HG03432 (cell line): ENCODE measurements at regions not wholly inside any gene's neighbourhood (a gene's known extent, or its start where the extent isn't known, plus 50 kb on each side); places are given as distances from the start of the nearest gene placed in this dataset.
A peak's percentile ranks its signal among the peaks of the same experiment; 100 is the strongest.
"Not testable (repeated sequence)": the region's sequence is repeated elsewhere in the genome, so short reads cannot be mapped to it uniquely, and the experiment has no call there.

Source experiments
- ATAC-seq: cut with Tn5 transposase; IDR thresholded peaks from one replicate; pipeline ENCODE4 v1.9.1; 2021; ENCODE audit warnings: mild to moderate bottlenecking, moderate library complexity; ENCODE audit not compliant: unreplicated experiment

DNA sequence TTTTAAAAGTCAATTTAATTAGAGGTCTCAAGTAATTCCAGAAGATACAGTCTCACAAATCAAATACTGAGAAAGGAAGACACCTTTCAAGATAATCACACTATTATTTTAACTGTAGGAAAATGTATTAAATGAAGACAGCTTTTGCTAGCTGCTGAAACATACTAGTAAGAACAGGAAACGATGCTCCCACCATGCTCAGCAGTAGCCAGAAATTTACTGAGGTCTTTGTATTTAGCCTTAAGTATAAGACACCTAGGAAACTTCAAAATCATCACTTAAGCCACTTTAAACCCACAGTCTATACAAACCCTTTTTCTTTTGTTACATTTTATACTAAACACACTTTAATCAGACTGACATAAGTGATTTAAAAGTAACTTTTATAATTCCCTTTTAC, 72.7 kb upstream of the NPIPB12 start:
- not testable (repeated sequence) for ATAC-seq

- not testable (repeated sequence) for ATAC-seq
These were observed 75.6 kb upstream of the NPIPB12 start for GRCh38 chr16:29581764-29582163.

DNA sequence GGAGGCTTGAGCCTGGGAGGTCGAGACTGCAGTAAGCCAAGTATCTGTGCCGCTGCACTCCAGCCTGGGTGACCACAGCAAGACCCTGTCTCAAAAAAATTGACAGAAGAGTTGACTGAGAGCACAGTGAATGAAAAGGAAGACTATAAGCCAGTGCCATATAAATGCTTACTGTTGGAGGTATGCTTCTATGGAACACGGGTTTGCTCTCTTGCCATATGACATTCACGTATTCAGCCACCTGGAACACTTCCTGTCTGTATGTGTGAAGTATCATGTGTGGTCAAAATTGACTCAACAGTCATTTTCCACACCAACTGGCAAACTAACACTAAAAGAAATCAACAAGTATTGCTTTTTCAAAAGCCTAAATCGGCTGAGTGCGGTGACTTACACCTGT, 71.1 kb upstream of the SPN start:
- ATAC-seq: not testable (repeated sequence)

DNA sequence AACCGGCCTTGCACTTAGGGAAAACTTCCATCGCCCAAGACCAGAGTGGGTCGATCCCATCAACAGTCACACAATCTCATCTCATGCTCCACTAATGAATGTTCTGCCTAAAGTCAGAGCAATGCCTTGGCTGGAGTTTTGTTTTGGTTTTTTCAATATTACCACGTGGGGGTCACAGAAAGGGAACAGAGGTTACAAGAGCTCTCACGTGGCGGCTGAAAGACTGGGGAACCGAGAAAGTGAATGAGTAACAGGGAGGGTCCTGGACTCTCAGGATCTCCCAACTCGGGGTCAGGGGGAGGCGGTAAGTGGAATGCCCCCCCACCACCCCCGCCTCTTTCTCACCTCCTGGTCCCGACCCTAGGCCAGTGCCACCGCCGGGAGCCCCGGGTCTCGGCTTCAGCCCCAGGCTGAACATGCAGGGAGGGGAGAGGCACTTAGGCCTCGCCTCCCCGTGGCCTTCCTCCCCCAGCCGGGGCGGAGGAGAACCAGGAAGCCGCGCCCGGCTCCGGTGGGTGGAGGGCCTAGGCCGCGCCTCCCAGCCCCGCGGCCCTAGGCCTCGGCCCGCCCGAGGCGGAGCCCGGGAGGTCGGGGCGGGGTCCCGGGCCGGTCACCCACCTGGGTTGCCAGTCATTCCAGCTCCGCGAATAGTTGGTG, 68.7 kb upstream of the SPN start:
- ATAC-seq: peak; percentile 56

DNA sequence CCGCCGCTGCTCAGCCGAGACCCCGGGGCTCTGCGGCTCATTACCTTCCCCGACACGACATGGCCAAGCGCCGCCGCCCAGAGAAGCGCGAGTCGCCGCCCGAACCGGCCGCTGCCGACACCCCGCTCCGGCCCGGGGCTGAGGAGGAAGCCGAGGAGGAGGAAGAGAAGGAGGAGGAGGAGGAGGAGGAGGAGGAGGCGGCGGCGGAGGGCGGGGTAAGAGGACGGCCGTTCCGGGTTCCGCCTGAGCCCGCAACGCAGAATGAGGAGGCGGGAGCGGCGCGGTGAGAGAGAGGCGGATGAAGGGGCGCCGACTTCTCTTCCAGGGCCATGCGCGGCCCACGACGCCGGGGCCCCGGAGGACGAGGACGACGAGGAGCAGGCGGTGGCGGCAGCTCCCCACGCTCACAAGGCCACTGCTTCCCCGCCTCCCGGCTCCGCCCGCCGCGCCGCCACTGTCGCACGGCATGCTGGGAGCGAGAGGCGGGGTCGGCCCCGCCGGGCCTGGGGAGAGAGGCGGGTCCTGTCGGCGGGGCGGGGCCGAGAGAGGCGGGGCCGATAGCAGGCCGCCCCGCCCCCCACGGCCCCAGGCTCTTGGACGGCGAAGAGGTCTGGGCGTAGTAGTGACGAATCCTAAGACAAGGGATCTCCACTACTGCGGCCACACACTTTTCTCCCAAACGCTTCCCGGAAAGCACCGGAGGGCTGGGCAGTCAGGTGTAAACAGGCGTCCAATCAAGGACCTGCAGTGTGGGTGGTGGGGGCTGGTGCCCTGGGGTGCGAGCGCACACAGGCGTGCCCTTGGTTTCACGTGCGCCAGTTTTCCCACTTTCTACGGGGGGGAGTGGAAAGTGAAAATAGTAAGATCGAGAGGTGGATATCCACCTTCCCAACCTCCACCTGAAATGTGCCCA, 67.9 kb upstream of the SPN start:
- peak; percentile 78 for ATAC-seq

DNA sequence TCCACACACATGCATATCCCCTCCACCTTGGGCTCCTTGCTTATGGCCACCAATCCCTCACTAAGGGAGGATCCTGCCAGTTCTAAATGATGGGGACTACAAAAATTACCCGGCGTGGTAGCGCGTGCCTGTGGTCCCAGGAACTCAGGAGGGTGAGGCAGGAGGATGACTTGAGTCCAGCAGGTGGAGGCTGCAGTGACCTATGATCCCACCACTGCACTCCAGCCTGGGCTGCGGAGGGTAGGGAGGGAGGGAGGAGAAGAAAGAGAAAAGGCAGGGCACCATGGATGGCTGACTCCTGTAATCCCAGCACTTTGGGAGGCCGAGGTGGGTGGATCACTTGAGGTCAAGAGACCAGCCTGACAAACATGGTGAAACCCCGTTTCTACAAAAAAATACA, 66.0 kb upstream of the SPN start:
- ATAC-seq: not testable (repeated sequence)

DNA sequence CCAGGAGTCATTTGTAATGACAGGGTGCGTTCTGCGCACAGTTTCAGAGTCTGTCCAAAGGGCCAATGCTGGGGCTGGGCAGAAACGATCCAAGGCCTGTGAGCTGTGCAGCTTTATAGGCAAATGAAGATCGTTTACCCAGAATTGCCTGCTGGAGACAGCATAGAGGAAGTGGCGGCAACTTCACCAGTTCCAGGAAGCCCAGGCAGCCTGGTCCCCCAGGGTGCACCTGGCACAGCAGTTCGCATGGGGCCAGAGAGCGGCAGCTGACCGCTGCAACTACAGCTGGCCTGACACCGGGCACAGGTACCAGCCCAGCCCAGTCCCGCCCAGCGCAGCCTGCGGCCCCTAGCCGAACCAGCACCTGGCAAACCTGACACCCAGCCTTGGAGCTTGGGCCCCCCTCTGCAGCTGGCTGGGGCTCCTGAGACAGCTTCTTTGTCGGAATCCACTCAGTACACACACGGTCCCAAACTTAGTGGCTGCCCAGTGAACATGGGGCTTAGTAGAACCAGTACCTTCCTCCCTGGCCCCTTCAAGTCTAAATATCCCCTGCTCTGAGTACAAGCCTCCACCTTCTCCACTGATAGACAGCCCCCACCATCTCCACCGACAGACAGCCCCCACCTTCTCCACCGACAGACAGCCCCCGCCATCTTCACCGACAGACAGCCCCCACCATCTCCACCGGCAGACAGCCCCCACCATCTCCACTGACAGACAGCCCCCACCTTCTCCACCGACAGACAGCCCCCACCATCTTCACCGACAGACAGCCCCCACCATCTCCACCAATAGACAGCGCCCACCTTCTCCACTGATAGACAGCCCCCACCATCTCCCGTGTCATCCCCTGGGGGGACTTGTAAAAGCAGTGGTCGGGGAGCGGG, 62.7 kb upstream of the SPN start:
- ATAC-seq: peak; percentile 31

DNA sequence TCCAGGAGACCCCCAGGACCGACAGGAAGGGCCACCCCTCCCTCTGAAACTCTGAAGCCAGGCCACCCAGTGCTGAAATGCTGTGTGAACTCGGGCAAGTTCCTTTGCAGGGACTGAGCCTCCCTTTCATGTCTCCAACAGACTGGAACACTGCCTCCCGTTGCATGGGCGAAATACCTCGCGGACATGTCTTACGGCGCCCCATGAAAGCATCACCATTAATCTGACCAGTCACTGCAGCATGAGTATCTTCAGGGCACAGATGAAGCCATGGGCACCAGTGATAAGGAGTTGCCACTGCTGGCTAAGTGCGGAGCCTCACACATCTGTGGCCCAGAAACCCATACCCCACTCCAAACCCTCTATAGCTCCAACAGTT, 60.8 kb upstream of the SPN start:
- ATAC-seq: not testable (repeated sequence)

GRCh38 chr16:29602683-29603088, 60.4 kb upstream of the SPN start:
- ATAC-seq: not testable (repeated sequence)

GRCh38 chr16:29604631-29605549, 58.2 kb upstream of the SPN start:
- not testable (repeated sequence) for ATAC-seq

DNA sequence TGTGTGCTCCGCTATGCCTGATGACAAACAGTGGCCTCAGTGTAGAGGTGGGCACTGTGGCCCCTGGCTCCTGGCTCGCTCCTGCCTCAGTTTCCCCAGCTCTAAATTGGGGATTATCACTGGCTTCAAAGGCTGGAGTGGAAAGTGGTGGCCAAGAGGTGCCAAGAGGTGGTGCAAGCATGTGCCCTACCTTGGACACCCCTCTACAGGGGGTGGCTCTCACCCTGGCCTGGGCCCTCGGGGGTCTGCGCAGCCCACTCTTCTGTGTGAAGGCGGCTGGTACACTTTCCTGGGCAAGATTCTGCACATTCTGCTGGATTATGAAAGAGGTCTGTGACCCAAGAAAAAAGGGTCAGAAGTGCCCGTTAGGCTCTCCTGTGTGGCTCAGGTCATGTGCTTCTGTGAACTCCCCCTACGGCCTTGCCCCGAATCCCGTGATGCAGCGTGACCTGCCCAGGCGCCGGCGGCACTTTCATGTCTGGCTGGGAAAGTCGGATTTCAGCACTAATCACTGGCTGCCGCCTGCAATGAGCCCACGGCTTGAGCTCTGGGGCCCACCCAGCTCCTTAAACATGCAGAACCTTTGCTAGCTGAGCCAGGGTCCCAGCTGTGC, 57.3 kb upstream of the SPN start:
- not testable (repeated sequence) for ATAC-seq

- ATAC-seq: peak; percentile 34
These were observed 56.2 kb upstream of the SPN start for GRCh38 chr16:29606669-29607427.

GRCh38 chr16:29607428-29607823, 55.6 kb upstream of the SPN start:
- ATAC-seq: not testable (repeated sequence)

DNA sequence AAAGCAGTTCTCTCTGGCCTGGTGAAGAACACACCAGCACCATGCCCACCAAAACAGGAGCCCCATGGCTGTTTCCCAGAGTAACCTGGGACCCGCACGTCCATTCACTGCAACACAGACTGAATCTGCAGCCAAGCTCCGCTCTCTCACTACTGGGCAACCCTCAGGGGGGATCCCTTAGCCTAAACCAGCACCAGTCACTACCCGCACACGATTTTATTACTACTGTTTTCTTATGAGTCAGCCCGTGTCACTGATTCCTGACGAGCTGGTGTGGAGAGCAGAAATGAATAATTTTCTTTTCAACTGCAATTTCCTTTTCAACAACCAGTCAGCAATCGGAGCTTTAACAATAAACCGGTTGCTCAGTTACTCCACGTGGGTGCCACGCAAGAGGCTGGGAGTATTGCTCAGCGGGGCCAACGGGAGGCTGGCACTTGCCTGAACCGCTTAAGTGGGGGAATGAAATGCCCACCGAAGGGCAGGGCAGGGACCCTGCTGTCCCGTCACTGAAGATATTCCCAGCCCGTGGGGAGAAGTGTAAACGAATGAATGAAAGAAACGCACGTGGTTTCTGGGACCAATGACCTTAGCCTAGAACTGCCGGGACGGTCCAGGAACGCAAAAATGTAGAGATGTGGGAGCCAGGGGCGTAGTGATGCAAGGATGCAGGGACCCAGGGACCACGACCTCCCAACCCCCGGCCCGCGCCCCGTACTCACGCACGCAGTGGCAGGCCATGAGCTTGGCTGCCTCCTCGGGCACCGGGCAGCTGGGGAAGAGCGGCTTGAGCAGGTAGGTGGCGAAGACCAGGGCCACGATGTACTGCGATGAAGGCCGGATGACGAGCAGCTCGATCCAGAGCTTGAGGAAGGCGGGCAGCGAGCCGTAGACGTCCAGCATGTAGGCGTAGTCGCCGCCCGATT, 50.4 kb upstream of the SPN start:
- peak; percentile 45 for ATAC-seq
